Activated naive CD8-positive, alpha-beta T cell treated with anti-CD3 and anti-CD28 coated beads, Interleukin-2, amount 50 U/mL, for 24 hours (primary cell): ENCODE measurements at regions not wholly inside any gene's neighbourhood (a gene's known extent, or its start where the extent isn't known, plus 50 kb on each side); places are given as distances from the start of the nearest gene placed in this dataset.
"Not testable (repeated sequence)": the region's sequence is repeated elsewhere in the genome, so short reads cannot be mapped to it uniquely, and the experiment has no call there.

ENCODE experiments used
- ATAC-seq: fragments of 150-1000 bp; cut with Tn5 transposase; one replicate; pipeline ENCODE4 v1.10.0; 2021
- DNase-seq: peaks from one replicate; pipeline ENCODE4 v3.0.0; 2021
- H3K27ac Mint-ChIP-seq: one replicate; pipeline ENCODE4 v1.8.0; 2021; ENCODE audit warnings: mild to moderate bottlenecking, mixed read lengths
- H3K27me3 Mint-ChIP-seq: one replicate; pipeline ENCODE4 v1.8.0; 2021; ENCODE audit warnings: mixed read lengths
- H3K36me3 Mint-ChIP-seq: one replicate; pipeline ENCODE4 v1.8.0; 2021; ENCODE audit warnings: low read depth, mixed read lengths
- H3K4me1 Mint-ChIP-seq: one replicate; pipeline ENCODE4 v1.8.0; 2021; ENCODE audit warnings: mixed read lengths
- H3K4me3 Mint-ChIP-seq: one replicate; pipeline ENCODE4 v1.8.0; 2021; ENCODE audit warnings: mild to moderate bottlenecking, moderate library complexity, mixed read lengths
- H3K9me3 Mint-ChIP-seq: one replicate; pipeline ENCODE4 v1.8.0; 2021; ENCODE audit warnings: mixed read lengths

DNA sequence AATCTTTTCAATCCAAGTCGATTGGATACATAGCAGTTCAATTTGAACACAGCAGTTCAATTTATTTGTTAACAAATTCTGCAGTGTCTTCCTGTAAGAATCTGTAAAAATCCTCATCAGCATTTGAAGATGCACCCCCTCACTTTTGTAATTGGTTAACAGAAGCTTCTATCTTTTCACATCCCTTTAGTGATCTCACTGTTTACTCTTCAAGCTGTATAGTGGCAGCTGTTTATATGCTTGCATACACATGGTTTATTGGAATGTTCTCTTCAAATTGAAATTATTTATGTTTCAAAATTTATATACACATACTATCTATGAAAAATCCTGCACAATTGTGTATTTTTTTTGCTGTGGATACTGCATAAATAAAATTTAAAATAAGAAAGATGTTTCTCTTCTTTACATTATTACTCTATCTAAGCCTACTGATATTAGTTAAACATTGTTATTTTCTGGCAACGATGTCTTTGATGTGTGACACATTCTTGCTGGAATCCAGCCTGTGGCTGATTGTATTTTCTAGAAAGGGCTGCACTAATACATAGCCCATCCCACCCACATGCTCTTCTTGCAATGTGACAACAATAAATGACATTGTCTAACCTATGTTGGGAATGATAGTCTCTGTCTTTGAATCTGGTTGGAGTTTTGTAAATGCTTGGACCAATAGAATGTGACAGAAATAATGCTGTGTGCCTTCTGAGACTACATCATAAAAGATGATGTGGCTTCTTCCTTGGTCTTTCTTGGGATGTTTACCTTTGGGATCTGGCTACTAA lies 573.0 kb downstream of the CD109 start:
- H3K36me3 Mint-ChIP-seq = no peaks in the 10 kb centered on the region
- DNase-seq (no peak), ATAC-seq (no peak)
- no peaks in the 10 kb centered on the region for H3K27me3 Mint-ChIP-seq
- H3K4me3 Mint-ChIP-seq = no peak overlapping the region
- H3K9me3 Mint-ChIP-seq = no peaks in the 10 kb centered on the region
- no peak overlapping the region for H3K27ac Mint-ChIP-seq
- no peaks in the 10 kb centered on the region for H3K4me1 Mint-ChIP-seq

DNA sequence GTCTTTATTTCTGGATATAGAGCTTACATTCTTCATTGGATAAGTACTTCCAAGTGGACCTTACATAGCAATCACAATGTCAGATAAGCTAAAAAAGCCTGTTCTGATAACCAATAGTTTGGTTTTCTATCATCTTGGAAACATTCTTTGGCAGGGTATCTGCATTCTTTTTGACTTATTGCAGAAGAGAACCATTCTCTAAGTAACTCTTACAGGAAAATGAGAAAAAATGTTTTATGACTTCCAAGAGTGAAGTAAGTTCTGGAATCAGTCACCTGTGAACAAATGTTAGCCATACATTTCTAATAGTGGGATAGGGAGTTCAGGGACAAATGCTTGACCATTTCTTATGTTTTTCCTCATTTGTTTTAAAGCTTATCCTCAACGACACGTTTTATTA lies 564.0 kb downstream of the CD109 start:
- H3K4me3 Mint-ChIP-seq = no peak overlapping the region
- no peak overlapping the region for H3K27ac Mint-ChIP-seq
- DNase-seq (no peak), ATAC-seq (no peak)
- no peaks in the 10 kb centered on the region for H3K9me3 Mint-ChIP-seq
- H3K4me1 Mint-ChIP-seq = no peaks in the 10 kb centered on the region
- no peaks in the 10 kb centered on the region for H3K36me3 Mint-ChIP-seq
- no peaks in the 10 kb centered on the region for H3K27me3 Mint-ChIP-seq

DNA sequence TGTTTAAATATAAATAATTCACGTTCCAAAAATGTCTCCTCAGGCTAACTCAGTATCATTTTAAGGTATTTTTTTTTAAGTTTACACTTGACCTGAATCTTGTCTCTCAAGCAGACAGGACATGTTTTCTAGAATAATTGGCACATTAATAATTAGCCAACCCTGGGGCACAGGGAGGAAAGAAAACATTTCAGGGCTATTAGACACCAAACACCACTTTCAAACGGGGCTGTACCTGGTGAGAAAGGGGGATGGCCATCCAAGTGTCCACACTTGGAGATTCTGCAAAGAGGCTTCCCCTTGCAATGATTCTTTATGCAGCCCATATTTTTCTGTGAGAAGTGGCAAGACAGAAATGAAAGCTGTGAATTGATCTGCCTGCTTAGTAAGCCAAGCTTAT lies 560.8 kb downstream of the CD109 start:
- no peaks in the 10 kb centered on the region for H3K9me3 Mint-ChIP-seq
- no peak for ATAC-seq
- no peaks in the 10 kb centered on the region for H3K36me3 Mint-ChIP-seq
- H3K4me1 Mint-ChIP-seq = no peaks in the 10 kb centered on the region
- DNase-seq = no peak
- H3K27ac Mint-ChIP-seq = no peak overlapping the region
- H3K4me3 Mint-ChIP-seq = no peak overlapping the region
- no peaks in the 10 kb centered on the region for H3K27me3 Mint-ChIP-seq

DNA sequence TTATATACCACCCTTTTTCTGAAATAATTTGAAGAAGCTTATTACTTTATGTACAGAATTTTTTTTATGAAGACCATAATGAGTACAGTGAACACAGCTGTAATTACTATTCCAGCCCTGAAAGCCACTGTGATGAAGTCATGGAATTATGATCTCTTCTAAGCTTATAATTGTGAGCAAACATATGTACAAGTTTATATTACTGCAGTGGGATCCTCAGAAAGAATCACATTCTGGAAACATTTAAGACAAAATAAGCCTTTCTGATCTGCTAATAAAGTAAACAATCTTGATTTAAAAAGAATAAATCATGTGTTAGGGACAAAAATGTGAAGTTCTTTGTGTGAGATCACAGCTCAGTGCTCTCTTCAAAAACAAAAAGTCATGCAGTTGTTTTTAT lies 560.4 kb downstream of the CD109 start:
- Mint-ChIP-seq H3K9me3 (no peaks in the 10 kb centered on the region), H3K27ac (no peak overlapping the region), H3K4me3 (no peak overlapping the region), H3K36me3 (no peaks in the 10 kb centered on the region), H3K4me1 (no peaks in the 10 kb centered on the region), H3K27me3 (no peaks in the 10 kb centered on the region)
- no peak for DNase-seq
- ATAC-seq = no peak

DNA sequence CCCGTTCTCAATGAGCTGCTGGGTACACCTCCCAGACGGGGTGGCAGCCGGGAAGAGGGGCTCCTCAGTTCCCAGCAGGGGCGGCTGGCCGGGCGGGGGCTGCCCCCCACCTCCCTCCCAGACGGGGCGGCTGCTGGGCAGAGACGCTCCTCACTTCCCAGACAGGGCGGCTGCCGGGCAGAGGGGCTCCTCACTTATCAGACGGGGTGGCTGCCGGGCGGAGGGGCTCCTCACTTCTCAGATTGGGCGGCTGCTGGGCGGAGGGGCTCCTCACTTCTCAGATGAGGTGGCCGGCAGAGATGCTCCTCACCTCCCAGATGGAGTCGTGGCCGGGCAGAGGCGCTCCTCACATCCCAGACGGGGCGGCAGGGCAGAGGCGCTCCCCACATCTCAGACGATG lies 559.0 kb downstream of the CD109 start:
- not testable (repeated sequence) for H3K27me3 Mint-ChIP-seq, H3K9me3 Mint-ChIP-seq

DNA sequence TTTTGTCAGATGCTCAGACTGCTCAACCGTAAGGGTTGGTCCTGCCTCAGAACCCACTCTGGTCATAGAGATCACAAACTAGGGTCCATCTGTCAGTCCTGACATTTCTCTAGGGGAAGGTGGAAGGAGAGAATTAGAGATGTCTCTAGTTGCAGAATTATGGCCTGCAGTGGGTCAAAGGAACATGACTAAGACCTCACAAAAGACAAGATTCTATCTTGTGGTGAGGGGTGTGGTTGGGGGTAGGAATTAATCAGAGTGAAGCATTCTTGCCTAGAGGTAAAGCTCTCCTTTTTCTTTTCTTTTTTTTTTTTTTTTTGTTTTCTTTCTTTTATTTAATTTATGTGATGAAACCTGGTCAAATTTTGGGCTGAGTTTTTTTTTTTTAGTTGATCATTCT lies 558.1 kb downstream of the CD109 start:
- not testable (repeated sequence) for H3K27ac Mint-ChIP-seq, H3K27me3 Mint-ChIP-seq, H3K4me1 Mint-ChIP-seq, H3K4me3 Mint-ChIP-seq, H3K9me3 Mint-ChIP-seq, H3K36me3 Mint-ChIP-seq, ATAC-seq, DNase-seq

More for the DNA sequence above, 559.0 kb downstream of the CD109 start:
- DNase-seq, H3K4me3 Mint-ChIP-seq, H3K27ac Mint-ChIP-seq, H3K4me1 Mint-ChIP-seq, H3K36me3 Mint-ChIP-seq, ATAC-seq: not testable (repeated sequence)

DNA sequence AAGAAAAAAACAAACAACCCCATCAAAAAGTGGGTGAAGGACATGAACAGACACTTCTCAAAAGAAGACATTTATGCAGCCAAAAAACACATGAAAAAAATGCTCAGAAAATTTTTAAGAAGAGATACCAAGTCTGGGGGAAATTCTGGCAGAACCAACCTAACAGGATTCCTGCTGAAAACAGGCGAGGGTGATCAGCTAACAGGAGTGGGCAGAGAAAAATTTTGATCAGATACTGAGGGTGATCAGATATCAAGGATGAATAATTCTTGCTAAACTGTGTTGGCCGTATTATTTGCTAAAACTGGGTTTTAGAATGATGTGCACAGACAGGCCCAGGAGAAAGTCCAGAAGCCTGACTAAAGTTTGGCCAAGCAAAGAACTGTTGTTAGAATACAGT lies 557.3 kb downstream of the CD109 start:
- no peaks in the 10 kb centered on the region for H3K36me3 Mint-ChIP-seq

DNA sequence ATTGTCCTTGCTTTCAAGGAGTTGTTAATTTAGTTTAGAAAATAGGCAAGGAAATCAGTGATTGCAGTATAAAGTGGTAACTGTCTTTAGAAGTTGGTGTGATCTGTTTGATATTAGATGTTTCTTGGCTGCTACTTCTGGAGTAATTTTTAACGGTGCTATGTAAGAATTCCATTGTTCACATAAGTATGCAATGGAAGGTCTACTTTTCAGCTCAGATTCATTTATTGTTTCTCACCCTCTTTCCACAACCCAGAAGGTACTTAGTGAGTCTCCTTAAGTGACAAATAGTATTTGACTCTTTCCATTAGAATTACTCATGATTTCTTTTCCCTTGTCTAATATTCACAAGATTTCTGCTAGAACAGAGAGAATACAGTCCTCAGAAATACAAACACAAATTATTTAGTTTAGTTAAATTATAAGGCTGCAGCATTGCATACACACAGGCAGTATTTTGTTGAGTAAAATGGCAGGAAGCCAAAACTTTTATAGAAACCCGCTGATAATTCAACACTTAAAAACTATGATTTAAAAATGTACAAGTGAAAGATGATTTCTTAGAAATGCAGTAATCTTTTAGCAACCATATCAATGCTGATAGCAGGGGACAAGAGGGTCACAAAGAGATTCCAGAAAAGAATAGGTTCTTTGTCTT lies 554.3 kb downstream of the CD109 start:
- Mint-ChIP-seq H3K27me3 (no peaks in the 10 kb centered on the region), H3K4me3 (no peak overlapping the region), H3K4me1 (no peaks in the 10 kb centered on the region), H3K36me3 (no peaks in the 10 kb centered on the region), H3K27ac (no peak overlapping the region), H3K9me3 (no peaks in the 10 kb centered on the region)
- DNase-seq (no peak), ATAC-seq (no peak)

More for the DNA sequence above, 557.3 kb downstream of the CD109 start:
- H3K27me3 Mint-ChIP-seq = no peaks in the 10 kb centered on the region
- DNase-seq = no peak
- no peak for ATAC-seq
- no peaks in the 10 kb centered on the region for H3K4me1 Mint-ChIP-seq
- no peak overlapping the region for H3K4me3 Mint-ChIP-seq
- H3K9me3 Mint-ChIP-seq = no peaks in the 10 kb centered on the region
- no peak overlapping the region for H3K27ac Mint-ChIP-seq

DNA sequence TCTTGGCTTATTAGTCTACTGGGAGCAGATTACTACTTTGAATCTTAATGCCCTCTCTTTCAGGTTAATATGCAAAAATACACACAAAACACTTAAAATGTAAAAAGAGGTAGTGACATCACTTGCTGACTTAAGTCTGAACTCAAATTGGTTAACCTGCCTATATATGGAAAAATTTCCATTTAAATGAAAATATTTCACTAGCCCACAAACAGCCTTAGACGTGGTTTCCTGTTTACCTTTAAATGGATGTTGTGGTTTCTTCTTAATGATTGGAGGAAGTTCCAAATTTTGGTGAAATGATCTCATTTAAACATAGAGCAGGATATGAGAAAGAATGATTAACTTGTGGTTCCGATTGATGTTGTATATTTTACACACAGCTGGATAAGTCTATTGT lies 553.7 kb downstream of the CD109 start:
- no peak for ATAC-seq
- H3K4me3 Mint-ChIP-seq = no peak overlapping the region
- H3K9me3 Mint-ChIP-seq = no peaks in the 10 kb centered on the region
- H3K4me1 Mint-ChIP-seq = no peaks in the 10 kb centered on the region
- DNase-seq = no peak
- H3K27ac Mint-ChIP-seq = no peak overlapping the region
- H3K36me3 Mint-ChIP-seq = no peaks in the 10 kb centered on the region
- H3K27me3 Mint-ChIP-seq = no peaks in the 10 kb centered on the region

DNA sequence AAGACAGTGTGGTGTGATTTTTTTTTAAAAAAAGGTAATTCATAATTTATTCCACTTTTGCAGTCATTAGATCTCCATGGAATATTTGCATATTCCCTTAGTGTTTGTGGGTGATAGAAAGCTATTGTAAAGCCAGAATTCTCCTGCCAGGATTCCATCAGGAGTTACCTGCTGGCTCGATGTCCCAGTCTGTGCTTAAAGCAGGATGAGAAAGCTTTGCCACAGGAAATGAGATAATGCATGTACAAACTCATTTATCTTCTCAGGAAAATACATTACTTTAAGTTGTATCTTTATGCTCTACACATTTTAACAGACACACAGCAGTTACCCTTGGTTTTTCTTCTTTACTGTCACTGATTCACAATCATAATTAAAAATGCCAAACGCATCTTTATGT lies 553.0 kb downstream of the CD109 start:
- no peak for ATAC-seq
- Mint-ChIP-seq H3K4me3 (no peak overlapping the region), H3K27me3 (no peaks in the 10 kb centered on the region), H3K27ac (no peak overlapping the region), H3K36me3 (no peaks in the 10 kb centered on the region), H3K9me3 (no peaks in the 10 kb centered on the region), H3K4me1 (no peaks in the 10 kb centered on the region)
- no peak for DNase-seq

DNA sequence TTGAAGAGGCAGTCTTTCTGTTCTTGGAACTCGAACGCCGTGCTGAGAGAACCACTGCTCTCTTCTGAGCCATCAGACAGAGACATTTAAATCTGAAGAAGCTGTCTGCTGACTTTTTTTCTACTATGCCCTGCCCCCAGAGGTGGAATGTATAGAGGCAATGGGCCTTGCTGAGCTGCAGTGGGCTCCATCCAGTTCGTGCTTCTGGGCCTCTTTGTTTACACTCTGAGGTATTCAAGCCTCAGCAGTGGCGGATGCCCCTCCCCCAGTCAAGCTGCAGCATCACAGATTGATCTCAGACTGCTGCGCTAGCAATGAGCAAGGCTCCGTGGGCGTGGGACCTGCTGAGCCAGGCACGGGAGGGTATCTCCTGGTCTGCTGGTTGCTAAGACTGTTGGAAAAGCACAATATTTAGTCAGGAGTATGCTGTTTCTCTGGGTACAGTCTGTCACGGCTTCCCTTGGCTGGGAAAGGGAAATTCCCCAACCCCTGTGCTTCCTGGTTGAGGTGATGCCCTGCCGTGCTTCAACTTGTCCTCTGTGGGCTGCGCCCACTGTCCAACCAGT lies 526.8 kb downstream of the CD109 start:
- Mint-ChIP-seq H3K9me3 (peaks cover 4% of the 10 kb centered on the region), H3K4me3 (no peak overlapping the region), H3K27ac (no peak overlapping the region), H3K36me3 (no peaks in the 10 kb centered on the region), H3K27me3 (no peaks in the 10 kb centered on the region), H3K4me1 (no peaks in the 10 kb centered on the region)
- DNase-seq (no peak), ATAC-seq (no peak)

DNA sequence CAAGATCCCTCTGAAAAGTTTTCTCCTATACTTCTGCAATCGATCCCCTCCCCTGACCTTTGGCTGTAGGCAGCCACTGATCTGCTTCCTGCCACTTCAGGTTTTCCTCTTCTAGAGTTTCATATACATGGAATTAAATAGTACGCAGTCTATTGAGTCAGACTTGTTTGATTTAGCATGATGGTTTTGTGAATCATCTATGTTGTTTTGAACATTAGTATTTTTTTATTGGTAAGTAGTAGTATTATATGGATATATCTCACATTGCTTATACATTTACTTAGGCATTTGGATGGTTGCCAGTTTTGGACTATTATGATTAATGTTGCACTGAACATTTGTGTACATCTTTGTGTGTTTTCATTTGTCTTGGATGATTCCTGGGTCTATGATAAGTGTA lies 518.0 kb downstream of the CD109 start:
- ATAC-seq = no peak
- Mint-ChIP-seq H3K27ac (no peak overlapping the region), H3K27me3 (no peaks in the 10 kb centered on the region), H3K4me3 (no peak overlapping the region), H3K4me1 (no peaks in the 10 kb centered on the region), H3K9me3 (no peaks in the 10 kb centered on the region), H3K36me3 (no peaks in the 10 kb centered on the region)
- no peak for DNase-seq

DNA sequence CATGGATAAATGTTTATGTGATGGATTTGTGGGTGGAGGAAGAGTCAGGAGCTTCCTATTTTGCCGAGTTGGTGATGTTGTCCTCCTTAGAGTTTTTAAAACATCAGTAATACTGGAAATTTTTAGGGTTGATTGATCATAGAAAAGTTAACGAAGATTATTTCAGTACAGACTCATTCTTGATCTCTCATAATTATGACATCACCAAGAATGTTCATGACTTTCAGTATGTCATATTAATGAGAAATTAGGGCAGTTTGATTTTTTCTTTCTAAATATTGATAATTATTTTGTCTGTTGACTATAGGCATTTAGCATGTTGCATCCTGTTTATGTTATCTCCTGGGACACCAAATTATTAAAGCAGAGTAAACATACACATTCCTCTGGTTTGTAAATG lies 512.2 kb downstream of the CD109 start:
- DNase-seq (no peak), ATAC-seq (no peak)
- H3K4me3 Mint-ChIP-seq = no peak overlapping the region
- no peaks in the 10 kb centered on the region for H3K36me3 Mint-ChIP-seq
- no peaks in the 10 kb centered on the region for H3K4me1 Mint-ChIP-seq
- no peak overlapping the region for H3K27ac Mint-ChIP-seq
- peaks cover 13% of the 10 kb centered on the region for H3K9me3 Mint-ChIP-seq
- H3K27me3 Mint-ChIP-seq = no peaks in the 10 kb centered on the region

DNA sequence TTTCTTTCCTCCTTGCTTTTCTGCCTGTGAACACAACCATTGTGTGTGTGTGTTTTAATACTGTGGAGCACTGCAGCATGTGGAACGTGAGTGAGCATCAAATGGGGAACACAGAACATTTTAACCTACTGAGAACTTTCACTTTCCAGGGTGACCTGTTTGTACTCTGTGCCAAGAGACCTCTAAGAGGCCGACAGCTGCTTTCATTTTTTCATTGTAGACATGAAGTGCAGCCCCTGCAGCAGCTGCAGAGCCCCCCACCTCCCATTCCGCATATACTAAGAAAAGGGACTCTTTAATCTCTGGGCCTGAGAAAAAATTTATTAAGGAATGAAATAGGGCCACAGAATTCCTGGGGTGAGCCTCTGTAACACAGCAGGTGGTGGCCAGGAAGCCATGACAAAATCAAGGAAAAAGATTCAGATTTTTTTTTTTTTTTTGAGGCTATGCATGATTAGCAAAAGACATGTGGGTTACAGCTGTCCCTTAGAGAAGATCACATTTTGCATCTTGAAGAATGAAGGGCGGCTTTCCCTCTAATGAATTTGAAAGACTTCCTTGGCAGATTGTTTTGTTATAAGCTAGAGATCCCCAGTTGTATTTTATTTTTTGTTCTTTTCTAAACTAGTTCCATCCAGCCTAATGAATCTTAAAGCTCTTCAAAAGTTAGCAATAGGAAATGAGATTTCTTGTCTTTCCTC lies 503.4 kb downstream of the CD109 start:
- Mint-ChIP-seq H3K4me1 (no peaks in the 10 kb centered on the region), H3K36me3 (no peaks in the 10 kb centered on the region), H3K4me3 (no peak overlapping the region), H3K27me3 (peaks cover 2% of the 10 kb centered on the region), H3K27ac (no peak overlapping the region), H3K9me3 (peaks cover 6% of the 10 kb centered on the region)
- no peak for ATAC-seq
- no peak for DNase-seq

DNA sequence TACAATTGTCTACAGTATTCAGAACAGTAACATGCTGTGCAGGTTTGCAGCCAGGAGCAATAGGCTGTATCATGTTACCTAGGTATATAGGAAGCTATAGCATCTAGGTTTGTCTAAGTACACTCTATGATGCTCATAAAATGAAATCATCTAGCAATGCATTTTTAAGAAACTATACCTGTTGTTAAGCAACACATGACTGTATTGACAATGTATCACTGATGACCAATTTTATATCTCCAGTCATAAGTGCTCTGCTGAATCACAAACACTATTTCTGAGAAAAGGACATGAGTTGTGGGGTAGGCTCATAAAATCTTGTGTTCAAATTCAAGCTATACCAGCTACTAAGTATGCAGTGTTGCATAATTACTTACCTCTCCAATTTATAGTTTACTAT lies 501.3 kb downstream of the CD109 start:
- DNase-seq (no peak), ATAC-seq (no peak)
- Mint-ChIP-seq H3K4me3 (no peak overlapping the region), H3K9me3 (no peaks in the 10 kb centered on the region), H3K27me3 (peaks cover 2% of the 10 kb centered on the region), H3K27ac (no peak overlapping the region), H3K4me1 (no peaks in the 10 kb centered on the region), H3K36me3 (no peaks in the 10 kb centered on the region)
